ENCODE measurements at regions not wholly inside any gene's neighbourhood (a gene's known extent, or its start where the extent isn't known, plus 50 kb on each side); places are given as distances from the start of the nearest gene placed in this dataset.

DNA sequence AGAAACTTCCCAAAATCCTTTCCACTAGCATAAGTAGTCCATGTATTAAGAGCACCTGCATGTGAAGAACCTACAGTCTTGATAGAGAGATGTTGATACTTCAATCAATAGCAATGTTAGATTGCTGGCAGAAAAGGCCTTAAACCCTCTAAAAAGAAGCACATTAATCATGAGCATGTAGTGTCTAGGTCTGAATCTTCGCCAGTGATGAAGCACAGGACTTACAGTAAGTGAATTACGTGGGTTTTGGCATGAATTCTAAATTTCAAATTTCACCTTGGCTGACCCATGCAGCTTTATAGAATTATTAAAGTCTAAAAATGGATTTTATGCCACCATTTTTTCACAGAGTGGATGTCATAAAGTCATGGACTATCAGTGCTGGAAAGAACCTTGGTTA lies 791.6 kb upstream of the NOVA1 start:
- no peak for DNase-seq

DNA sequence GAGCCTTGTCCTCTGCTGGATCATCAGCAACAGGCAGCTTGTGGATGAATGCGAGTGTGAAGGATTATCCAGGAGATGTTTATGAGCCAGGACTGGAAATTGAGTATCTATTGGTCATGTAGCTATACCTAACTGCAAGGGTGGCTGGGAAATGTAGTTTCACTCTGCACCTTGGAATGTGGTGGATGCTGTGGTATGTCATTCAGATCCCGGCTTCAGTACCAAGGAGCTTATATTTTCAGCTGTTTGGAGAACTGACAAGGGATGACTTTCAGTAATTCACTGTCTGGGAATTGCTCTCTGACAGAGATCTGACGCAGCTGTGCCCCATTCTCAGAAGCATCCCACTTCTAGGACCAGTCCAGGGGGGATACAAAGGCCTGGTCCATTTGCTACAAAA lies 792.3 kb upstream of the NOVA1 start:
- DNase-seq, result no peak

DNA sequence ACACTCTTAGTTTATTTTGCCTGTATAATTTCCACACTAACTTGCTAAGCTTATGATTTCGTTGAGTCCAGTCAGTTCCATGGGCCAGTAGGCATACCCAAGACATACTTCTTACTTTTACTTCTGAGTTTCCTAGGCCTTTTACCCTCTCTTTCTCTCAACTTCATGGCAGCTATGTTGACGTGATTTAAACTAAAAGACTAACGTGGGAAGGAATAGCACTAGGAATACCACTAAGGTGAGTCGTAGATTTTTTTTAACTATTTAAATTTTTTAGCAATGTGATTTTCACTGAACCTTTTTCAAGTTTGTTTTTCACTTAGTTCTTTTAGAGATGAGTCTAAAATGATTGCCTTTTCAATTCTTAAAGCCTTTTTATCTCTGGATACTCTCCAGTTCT lies 793.5 kb upstream of the NOVA1 start:
- no peak for DNase-seq

DNA sequence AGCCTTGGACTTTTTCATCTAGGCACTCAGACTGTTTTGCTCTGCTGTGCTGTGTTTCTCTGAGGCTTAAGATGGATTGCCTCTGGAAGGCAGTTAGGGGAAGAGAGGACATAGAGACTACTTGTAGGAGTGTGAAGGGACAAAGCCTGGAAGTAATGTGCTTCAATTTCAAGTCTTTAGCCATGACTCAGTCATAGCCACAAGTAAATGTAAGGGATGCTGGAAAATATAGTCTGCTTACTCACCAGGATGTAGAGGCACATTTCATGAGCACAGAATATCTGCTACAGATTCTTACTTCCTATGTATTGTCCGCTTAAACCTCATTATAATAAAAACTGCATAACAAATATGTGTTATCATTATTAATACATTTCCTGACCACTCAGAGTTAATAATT lies 794.3 kb upstream of the NOVA1 start:
- no peak for DNase-seq

DNA sequence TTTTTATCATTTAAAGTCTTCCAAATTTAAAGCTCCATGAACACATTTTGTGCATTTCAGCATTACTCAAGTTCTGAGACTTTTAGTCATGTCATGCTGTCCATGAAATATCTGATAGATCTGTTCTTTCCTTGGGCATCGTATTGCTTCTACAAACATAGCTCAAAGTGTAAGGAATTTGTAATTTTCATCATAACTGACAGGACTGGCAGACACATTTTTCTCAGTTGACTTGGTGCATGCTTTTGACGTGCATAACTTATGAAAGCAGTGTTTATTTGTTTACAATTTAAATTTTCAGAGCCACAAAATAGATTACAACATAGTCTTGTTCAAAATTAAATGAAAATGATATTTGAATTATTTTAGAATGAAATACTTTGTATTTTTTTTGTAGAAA lies 812.1 kb upstream of the NOVA1 start:
- DNase-seq, result no peak

DNA sequence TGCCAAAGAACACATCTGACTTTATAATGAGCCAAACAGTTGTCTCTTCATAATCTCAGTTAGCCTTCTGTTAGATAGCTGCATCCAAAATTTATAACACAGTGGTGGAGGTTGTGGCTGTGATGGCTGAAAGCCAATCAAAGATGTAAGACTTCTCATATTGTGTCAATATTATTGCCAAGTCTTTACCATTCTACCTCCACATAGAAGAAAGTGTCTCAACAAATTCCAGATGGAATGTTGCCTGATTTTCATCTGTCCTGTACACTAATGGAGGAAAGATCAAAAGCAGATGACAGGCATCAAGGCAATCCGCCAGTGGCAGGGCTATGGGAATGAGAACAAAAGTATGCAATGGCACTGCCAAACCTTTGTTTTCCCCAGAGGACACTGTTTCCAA lies 813.1 kb upstream of the NOVA1 start:
- DNase-seq, result peak; percentile 79

DNA sequence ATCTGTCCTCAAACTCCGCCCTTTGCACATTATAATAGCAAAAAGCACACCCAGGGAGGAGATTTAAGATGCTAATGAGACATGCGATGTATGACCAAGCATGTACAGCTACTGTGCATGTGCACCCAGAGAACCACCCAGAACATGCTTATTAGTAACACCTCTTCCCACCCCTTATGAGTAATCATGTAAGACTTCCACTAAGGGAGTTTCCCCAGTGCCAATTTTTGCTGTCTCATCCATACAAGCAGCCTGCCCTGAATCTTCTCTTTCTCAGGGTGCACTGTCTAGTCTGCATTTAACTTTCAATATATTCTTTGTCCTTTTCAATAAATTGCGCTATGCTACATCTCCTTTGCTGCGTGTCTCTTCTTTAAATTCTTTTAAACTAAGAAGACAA lies 830.0 kb upstream of the NOVA1 start:
- DNase-seq, result no peak

DNA sequence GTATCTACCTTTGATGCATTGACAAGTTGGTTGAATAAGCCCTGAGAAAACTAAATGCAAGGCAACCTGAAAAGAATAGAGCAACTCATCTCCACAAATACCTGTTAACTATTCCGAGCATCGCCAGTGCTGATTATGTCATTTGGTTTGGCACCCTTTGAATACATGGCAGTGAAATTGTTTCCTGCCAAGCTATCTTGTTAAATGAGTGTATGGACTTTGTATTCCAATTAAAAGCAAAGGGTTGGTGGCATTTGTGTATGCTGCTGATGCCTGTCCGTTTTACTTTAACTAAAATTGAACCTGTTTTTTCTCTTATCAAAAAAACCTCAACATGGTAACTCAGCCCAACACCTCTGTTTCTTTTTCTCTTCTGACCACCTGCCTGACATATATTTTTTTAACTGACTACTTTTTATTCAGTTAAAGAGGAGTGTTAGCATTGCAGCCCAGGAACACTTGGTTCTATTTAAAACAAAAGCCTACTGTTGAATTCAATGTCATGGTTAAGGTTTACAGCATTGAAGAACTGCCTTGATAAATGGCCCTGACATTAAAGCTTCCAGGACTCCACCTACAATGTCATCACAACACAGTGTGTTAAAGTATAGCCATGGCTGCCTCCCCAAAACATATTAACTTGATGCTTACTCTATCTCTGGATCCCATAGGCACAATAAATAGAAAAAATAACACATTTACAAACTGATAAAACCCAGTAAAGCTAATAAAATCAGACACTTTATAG lies 838.3 kb upstream of the NOVA1 start:
- DNase-seq, result no peak

DNA sequence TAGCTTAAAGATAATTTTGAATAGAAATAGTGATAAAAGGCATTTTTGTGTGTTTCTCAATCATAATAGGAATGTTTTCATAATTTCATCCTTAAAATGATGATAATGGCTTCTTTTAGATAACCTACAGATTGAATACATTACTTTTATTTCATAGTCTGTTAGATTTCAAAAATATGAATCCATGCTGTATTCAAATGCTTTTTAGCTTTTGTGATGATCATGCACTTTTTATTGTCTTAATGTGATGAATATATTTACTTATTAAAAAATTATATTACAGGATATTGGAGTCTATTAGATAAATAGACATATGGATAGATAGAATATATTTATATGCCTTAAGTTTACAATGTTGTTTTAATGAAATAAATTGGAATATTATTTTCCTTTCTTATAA lies 886.8 kb upstream of the NOVA1 start:
- DNase-seq, result no peak

DNA sequence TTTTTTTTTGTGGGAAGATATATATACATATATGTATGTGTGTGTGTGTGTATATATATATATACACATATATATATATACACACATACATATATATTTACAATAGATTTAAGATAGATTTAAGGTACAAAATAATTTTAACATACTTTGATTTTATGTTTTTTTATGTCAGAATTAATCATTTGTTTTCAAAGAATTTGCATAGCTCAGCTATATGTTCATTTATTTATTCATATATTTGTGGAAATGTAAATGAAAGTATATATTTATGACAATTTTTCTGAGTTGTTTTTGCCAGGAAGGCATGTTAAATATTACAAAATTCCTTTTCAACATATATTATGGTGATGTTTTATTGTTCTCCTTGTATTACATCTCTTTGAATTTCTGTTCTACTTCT lies 887.4 kb upstream of the NOVA1 start:
- DNase-seq, result no peak

DNA sequence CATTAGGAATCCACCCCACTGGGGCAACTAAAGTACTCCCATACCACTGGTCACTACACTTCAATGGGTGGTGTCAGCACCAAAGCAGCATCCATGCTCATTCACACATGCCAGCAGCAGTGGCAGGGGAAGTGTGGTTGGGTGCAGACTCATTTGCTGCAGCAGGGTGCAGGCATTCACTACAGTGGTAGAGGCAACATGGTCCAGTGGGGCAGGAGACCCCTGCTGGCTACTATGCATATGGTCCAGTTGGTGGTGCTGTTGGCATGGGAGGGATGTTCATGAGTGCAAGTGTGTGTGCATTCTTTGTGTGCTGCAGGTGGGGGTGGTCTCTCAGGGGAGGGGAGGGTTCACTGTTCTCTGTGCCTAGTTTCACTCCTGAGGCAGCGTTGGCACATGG lies 908.4 kb upstream of the NOVA1 start:
- no peak for DNase-seq

DNA sequence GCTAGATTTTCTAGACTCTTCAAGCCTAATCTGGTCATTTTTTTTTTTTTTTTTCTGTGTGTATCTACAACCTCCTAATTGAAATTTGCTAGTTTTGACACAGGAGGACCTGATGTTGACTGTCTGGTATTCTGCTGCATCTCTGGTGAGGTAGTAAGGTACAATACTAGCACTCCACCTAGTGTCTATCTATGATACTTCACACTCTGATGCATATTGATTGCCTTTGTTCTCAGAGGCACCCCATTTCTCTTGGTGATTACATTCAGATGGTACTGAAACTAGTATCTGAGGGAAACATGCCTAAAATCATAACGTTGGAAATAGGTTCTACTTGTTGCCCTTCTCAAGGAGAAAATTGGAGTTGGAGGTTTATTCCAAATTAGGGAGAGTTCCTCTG lies 930.5 kb upstream of the NOVA1 start:
- DNase-seq, result peak; percentile 35

DNA sequence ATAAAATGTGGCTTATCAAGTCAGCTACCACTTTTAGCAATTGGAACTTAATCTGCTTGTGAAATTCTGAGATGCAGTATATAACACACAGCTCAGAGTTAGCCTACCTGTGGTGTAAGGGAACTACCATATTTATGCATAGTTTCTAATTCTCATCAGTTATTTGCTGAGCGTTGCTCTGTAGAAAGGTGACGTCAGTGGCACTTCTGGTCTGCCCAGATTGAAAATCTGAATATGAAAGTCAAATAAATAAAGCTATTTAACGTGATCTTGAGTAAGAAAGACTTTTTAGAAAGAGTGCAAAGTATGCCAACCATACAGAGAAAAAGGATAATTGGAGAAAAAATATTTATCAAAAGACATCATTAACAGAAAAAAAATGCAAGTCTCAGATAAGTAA lies 938.9 kb upstream of the NOVA1 start:
- DNase-seq, result no peak

DNA sequence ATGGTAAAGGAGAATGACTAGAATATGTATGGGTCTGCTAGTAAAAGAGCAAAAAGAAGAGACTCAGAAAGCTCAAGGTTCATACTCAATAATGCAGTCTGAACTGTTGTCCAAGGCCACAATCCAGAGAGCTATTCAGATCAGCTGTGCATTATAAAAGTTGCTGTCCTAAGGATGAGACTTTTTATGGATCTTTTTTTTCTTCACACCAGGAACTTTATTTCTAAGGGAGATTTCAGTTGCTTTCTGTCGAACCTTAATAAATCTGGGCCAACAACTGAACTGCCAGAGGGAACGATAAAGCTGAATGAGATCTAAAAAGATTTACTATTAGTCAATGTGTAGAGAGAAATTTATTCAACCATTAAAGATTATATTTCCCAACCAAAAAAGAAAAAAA lies 948.3 kb upstream of the NOVA1 start:
- DNase-seq, result no peak

DNA sequence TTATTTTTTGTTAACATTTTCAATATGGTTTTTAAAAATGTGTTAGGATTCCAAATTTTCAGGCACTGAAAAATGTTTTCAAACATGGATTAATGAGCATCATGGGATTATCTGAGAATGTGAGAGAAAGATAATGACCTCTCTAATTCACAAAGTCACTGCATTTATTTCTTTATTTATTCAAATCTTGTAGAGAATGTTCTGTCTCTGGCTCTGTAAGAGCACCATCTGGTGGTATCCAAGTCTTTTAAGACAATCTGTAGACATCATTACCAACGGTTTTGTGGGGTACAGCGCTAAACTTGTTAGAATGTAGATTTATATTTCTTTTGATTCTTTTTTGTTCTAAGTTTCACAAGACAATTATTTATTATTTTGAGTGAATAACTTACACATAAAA lies 956.0 kb upstream of the NOVA1 start:
- peak; percentile 24 for DNase-seq

DNA sequence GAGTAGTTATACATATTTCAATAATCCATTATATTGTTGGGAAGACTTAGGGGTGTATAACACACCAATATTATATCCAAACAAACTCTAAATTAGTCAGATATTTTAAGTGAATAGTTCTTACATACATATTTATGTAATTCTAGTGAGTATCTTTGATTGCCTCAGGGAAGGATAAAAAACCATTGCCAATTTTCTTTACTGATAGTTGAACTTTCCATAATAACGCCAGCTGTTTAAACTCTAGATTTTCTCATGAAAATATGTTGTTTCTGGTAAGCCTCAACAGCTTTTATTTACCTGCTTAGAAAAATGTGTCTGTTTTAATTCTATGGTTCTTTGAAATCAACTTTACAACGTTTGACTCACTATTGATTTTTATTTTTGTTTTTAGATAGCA lies 959.6 kb upstream of the NOVA1 start:
- DNase-seq, result no peak

DNA sequence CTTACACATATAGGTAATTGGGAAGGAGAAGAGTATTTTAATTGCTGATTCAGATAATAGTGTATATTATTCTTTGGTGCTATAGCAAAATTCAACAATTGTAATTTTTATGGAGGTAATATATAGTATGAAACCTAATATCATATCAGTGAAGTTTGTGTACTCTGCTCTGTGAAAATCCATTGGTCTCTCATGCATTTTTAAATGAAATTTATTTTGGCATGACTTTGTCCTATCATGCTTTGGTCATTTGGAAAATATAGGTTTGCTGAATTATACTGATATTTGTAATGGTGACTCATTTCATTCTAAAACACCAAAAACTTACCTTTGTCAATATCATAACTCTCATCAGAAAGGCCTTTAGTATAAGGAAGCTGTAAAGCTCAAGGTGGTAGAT lies 962.0 kb upstream of the NOVA1 start:
- DNase-seq, result no peak

DNA sequence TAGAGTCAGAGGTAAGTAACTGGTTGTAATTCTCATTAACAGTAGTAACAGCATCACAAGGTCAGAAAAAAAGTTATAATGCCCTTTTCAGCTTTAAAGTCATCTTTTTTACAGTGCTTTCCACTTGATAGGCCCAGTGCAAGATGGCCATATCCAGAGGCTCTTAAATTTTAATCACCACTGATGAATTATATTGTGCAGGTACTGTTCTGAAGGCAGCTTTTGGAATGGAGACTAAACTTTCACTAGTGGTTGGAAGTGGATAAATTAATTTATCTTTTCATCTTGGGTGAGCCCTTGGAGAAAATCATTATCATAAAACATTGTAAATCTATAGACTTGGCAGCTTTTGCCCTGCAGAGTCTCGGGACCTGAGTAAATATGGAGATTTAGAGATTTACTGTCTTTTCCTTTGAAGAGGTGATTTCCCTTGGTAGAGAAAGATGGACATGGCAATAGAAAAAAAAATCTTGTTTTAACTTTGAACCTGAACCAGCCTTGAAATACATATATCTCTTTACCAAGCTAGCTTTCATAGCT lies 969.1 kb upstream of the NOVA1 start:
- DNase-seq, result no peak

DNA sequence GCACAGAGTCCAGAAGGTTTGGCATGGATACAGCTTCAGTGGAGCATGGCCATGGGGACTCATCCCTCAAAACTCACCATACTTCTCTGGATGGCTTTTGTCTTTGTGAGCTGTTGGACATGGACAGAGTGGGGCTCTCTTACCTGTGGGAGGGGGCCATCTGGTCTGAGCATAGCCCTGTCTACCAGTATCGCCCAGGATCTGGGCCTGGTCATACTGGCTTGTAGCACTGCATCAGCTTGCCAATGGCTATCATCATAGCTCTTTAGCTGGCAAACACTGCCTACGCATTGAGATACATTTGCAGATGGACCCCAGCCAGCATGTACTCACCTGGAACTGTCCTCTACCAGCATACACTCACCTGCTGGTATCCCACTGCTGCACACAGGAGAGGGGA lies 975.2 kb upstream of the NOVA1 start:
- DNase-seq, result no peak

DNA sequence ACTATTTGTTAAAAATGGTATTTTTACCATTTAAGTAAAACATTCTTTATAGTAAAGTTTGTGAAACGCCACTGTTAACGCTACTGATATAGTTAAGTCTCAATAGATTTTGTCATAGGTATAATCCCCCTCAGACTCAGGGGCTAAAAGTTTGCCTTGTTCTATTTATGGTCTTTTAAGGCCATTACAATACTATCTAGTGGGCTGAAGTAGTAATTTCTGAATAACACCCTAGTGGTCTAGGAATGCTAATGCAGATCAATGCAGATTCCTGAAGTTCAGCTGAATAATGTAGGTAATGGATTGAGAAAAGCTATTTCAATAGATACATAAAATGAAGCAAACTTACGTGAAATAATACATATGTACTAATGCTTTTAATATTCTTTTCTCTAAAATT lies 989.3 kb upstream of the NOVA1 start:
- no peak for DNase-seq

DNA sequence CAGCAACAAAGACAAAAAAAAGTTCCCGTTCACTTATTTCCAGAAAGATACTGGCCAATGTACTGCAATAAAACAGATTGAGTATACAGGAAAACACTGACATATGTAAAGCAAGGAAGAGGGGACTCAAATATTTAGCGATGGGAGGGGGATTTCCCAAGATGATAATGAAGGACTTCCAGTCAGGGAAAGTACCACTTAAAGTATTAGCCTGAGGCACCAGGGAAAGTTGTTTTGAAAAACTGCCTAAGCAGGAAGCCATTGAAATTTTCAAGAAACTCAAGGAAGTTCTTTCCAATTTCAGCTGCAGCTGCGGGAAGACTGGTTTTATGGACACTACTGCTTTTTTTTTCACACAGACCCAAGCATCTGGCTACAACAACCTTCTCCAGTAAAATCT lies 1007.4 kb upstream of the NOVA1 start:
- DNase-seq, result peak; percentile 18

DNA sequence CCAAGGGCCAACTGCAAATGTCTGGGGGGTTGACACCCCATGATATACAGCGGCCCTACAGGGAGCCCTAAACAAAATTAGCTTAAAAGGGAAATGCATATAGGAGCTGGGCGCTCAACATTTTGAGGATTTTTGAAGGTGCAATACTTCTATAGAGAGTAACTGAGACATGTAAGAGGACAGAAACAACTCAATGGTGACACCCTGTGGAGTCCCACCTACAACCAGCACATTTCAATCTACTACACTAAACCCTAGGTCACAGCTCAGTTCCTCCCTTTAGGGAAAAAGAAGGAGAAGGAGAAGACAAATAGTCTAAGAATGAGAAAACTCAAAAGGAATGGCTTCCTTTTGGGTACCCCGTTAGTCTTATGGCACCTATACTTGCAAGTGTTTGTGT lies 1010.5 kb upstream of the NOVA1 start:
- no peak for DNase-seq

DNA sequence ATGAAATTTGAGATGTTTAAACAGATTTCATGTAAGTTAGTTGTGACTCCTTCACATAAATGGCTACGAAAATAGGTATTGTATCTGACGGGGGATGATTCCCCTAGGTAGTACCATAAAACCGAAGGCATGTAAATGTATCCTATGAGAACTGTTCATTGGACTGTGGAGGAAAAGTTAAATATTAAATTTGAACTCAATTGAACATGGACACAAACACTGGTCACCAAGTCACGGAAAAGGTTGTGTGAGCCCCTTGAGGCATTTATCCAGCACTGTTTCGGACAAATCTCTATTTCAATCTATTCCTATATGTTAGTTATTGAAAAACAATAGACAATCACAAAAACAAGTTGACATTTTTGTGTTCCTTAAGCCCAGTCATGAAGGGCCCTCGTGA lies 1014.3 kb upstream of the NOVA1 start:
- DNase-seq, result no peak

DNA sequence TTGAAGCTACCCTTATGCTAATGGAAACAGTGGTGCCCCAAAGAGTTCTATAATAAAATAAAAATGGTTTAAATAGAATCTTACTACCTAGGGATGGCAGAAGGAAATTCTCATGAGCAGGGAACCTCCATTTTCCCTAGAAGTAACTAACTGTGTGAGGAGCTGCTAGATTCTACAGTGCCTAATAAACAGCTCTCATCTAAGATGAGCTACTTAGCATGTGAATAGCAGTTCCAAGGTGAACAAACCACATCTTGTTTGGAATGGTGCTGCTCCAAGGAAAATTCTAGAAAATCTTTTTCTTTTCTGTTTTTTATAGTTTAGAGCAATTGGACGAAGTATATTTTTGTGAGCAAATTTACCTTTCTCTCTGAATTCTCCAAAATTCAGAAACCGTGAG lies 1015.3 kb upstream of the NOVA1 start:
- no peak for DNase-seq

DNA sequence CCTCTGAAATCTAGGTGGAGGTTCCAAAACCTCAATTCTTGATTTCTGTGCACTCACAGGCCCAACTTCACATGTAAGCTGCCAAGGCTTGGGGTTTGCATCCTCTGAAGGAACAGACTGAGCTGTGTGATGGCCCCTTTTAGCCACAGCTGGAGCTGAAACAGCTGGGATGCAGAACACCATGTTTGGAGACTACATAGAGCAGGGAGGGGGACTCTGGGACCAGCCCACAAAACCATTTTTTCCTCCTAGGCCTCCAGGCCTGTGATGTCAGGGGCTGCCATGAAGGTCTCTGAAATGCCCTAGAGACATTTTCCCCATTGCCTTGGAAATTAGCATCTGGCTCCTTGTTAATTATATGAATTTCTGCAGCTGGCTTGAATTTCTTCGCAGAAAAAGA lies 1025.9 kb upstream of the NOVA1 start:
- no peak for DNase-seq
